Kidney capillary endothelial cell (primary cell): ENCODE measurements at regions not wholly inside any gene's neighbourhood (a gene's known extent, or its start where the extent isn't known, plus 50 kb on each side); places are given as distances from the start of the nearest gene placed in this dataset.
A peak's percentile ranks its signal among the peaks of the same experiment; 100 is the strongest.

Source experiments
- DNase-seq: peaks from one replicate; pipeline ENCODE4 v3.0.0-alpha.2; 2018; ENCODE audit warnings: low spot score

GRCh38 chrY:11293392-11293791 lies 1407.6 kb upstream of the USP9Y start:
- no peak for DNase-seq

DNA sequence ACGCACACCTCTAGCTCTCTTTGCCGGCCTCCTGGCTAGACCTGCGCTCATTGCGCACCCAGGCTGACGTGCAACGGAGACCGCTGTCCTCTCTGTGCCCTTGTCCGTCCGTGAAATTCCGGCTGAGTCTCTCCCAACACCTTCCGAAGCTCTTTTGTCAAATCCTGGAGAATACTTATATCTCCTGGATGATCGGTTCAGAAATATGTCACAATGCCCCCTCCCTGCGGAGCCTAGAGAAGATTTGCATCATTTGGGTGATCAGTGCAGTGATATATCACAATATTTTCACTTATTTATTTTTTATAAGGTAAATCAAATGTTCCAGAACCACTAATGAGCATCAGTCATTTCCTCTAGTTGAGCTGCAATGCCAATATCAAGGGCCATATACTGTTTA lies 1366.9 kb upstream of the USP9Y start:
- peak; percentile 0 for DNase-seq
